Heart left ventricle (tissue), 13 donors: ENCODE measurements at regions not wholly inside any gene's neighbourhood (a gene's known extent, or its start where the extent isn't known, plus 50 kb on each side); places are given as distances from the start of the nearest gene placed in this dataset.

ENCODE experiments used
- CTCF ChIP-seq, 12 donors: fragments of 200-600 bp; sonication (generic) in 4 of 12; IDR thresholded peaks; one replicate each; pipeline versions ENCODE4 v1.5.0 to v1.8.0; 2018 to 2022; ENCODE audit warnings: antibody characterized with exemption in 12 of 12, mild to moderate bottlenecking in 5 of 12
- POLR2A ChIP-seq, 2 donors: fragments of 450-650 bp; IDR thresholded peaks; one replicate each; pipeline ENCODE4 v1.6.1; 2017; ENCODE audit warnings: antibody characterized with exemption in 2 of 2, mild to moderate bottlenecking in 2 of 2, moderate library complexity in 2 of 2
- donor health status: ischemic (EF 13 %, LVEDD 7.1; RV severe dilation, severe dysfunction).
- donor health status: DM: no; HTN: yes; CAD: no.
- donor health status: DM: no; HTN: no; CAD: no.
- donor health status: ischemic (EF 25% LVEDD 6.9; RV normal size, moderate dysfunction).
- donor health status: ischemic (EF 25% LVEDD 5.7; RV mildly dilated, moderate dysfunction).
- donor health status: ischemic (EF 35%, LVEDD 5.7; RV mildly dilated, moderate dysfunction).
- donor health status: nonischemic (EF 11% LVEDD 7.7; RV severe dilation, severe dysfunction).
- donor health status: DM: yes; HTN: yes; CAD: no.
- donor health status: PGD.
- donor health status: ischemic (EF 29% LVEDD 5.4; RV normal size, mild dysfunction).
- donor health status: nonischemic (EF 23%, LVEDD 6.1; RV moderate dilation, normal function).

- no peak for TF ChIP-seq CTCF (IDR thresholded peaks at IDR 0.05)
- TF ChIP-seq POLR2A (IDR thresholded peaks at IDR 0.05): no peak
Observed at GRCh38 chr3:176961916-176962315, 235.4 kb downstream of the TBL1XR1 start.
